ENCODE measurements at regions not wholly inside any gene's neighbourhood (a gene's known extent, or its start where the extent isn't known, plus 50 kb on each side); places are given as distances from the start of the nearest gene placed in this dataset.

DNA sequence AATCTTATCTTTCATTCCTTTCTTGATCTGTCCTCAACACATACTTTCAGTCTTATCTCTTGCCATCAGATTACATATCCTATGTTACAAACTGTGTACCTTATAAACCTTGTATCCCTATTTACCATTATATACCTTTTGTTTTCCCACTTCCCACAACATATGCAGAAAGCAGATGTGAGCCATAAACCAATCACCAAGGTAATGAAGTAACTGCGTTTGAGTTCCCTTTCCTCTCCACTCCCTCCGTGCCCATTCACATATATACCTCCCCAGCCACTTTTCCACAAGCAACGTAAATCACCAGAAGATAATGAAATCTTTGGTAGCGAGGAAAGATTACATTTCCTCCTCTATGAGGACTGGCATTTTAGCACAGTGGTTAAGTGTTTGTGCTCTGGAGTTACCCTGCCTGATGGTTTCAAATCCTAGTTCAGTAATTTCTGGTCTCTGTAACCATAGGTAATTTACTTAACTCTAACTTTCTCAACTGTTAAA, 55.5 kb upstream of the PHF14 start:
- WGBS, 2 donors (ENCODE audit: low coverage in 1 of 2): 62 to 100% methylated on average over 1 to 4 of the region's 4 CpGs

DNA sequence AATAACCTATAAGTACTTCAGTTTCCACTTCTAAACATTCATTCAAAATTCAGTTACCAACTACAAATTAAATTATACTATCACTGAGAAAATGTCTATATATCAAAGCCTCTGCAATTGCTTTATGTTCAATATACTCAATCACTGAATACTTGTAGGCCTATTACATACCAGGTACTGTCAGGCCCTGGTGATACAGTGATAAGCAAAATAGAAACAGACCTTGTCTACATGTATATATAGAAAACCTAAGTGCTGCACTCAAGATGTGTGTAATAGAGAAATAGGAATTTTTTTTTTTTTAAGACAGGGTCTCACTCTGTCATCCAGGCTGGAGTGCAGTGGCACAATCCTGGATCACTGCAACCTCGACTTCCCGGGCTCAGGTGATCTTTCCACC, 53.7 kb upstream of the PHF14 start:
- H3K4me1 ChIP-seq: no peaks in the 10 kb centered on the region
- TF ChIP-seq POLR2AphosphoS5 (IDR thresholded peaks at IDR 0.05) (no peak), EP300 (IDR thresholded peaks at IDR 0.05) (no peak), POLR2A (IDR thresholded peaks at IDR 0.05) (no peak)
- TF ChIP-seq, protein P1, sequence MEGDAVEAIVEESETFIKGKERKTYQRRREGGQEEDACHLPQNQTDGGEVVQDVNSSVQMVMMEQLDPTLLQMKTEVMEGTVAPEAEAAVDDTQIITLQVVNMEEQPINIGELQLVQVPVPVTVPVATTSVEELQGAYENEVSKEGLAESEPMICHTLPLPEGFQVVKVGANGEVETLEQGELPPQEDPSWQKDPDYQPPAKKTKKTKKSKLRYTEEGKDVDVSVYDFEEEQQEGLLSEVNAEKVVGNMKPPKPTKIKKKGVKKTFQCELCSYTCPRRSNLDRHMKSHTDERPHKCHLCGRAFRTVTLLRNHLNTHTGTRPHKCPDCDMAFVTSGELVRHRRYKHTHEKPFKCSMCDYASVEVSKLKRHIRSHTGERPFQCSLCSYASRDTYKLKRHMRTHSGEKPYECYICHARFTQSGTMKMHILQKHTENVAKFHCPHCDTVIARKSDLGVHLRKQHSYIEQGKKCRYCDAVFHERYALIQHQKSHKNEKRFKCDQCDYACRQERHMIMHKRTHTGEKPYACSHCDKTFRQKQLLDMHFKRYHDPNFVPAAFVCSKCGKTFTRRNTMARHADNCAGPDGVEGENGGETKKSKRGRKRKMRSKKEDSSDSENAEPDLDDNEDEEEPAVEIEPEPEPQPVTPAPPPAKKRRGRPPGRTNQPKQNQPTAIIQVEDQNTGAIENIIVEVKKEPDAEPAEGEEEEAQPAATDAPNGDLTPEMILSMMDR (IDR thresholded peaks at IDR 0.05): no peak
- no peaks in the 10 kb centered on the region for H3K27me3 ChIP-seq
- H3K36me3 ChIP-seq: no peaks in the 10 kb centered on the region
- WGBS, 2 donors (ENCODE audit: low coverage in 1 of 2): 81% methylated on average over 2 of the region's 2 CpGs; no CpG with 5 or more reads in 1 of the 2 donors
- H3K4me3 ChIP-seq: no peak overlapping the region
- H3K27ac ChIP-seq: no peak overlapping the region
- no peak for ATAC-seq
- H3K9me3 ChIP-seq: no peaks in the 10 kb centered on the region

More for the DNA sequence above, 55.5 kb upstream of the PHF14 start:
- Histone ChIP-seq H3K4me1 (no peaks in the 10 kb centered on the region), H3K27me3 (no peaks in the 10 kb centered on the region), H3K4me3 (no peak overlapping the region), H3K27ac (no peak overlapping the region), H3K9me3 (no peaks in the 10 kb centered on the region), H3K36me3 (no peaks in the 10 kb centered on the region)
- TF ChIP-seq POLR2AphosphoS5 (IDR thresholded peaks at IDR 0.05) (no peak), POLR2A (IDR thresholded peaks at IDR 0.05) (no peak), EP300 (IDR thresholded peaks at IDR 0.05) (no peak)
- TF ChIP-seq, protein P1 (IDR thresholded peaks at IDR 0.05): no peak
- ATAC-seq: no peak

Small RNA genes lying in the stretch of these regions (small RNA-seq; reads per million reads assigned to genes)
- gene AC004852.1 (0 reads per million in 4 donors), gene AC009945.1 (0 reads per million in 4 donors), gene RF00012 (0 reads per million in 4 donors), gene RF00019 (0 reads per million in 4 donors)
